Endothelial cell of umbilical vein (primary cell): ENCODE measurements at regions not wholly inside any gene's neighbourhood (a gene's known extent, or its start where the extent isn't known, plus 50 kb on each side); places are given as distances from the start of the nearest gene placed in this dataset.

Source experiments
- BruUV-seq: library from RNA; stranded (reverse); fragments of 400-500 nt; replicated peaks from 2 replicates; lab custom pipeline; 2021; lab: Mats Ljungman, UMichigan
- CTCF ChIA-PET: fragments of 300-600, 350-600 bp; sonication (Branson Sonifier 250); formaldehyde crosslinking; loops from one replicate; lab custom pipeline; 2021; ENCODE audit warnings: antibody characterized with exemption, inconsistent platforms; lab: Charles Lee
- POLR2A ChIA-PET: fragments of 300-600, 350-600 bp; sonication (Branson Sonifier 250); formaldehyde crosslinking; loops from one replicate; lab custom pipeline; 2021; ENCODE audit warnings: antibody characterized with exemption, inconsistent platforms; lab: Charles Lee
- DNase-seq: peaks from one replicate; pipeline ENCODE4 v3.0.0-alpha.2; 2011; ENCODE audit warnings: low read depth, low spot score
- FAIRE-seq: peaks from 2 replicates; lab custom pipeline; 2011; peaks lifted over from hg19 to GRCh38; lab: Jason Lieb, UNC
- H2AFZ ChIP-seq: 2 replicates; pipeline ENCODE4 v1.6.0; 2012; ENCODE audit warnings: low read depth, low read length, control low read depth, inconsistent platforms
- H3K27ac ChIP-seq: 2 replicates; pipeline ENCODE4 v1.5.1; 2011; ENCODE audit warnings: low read depth, mild to moderate bottlenecking, control low read depth, low read length, moderate library complexity; ENCODE audit not compliant: insufficient read depth
- H3K27me3 ChIP-seq, 2 experiments: 2 replicates each; pipeline versions ENCODE4 v1.6.0 to v1.6.1; 2011; ENCODE audit warnings: low read length in 2 of 2, mixed read lengths in 1 of 2; ENCODE audit not compliant: control insufficient read depth in 2 of 2, insufficient read depth in 2 of 2
- H3K36me3 ChIP-seq, 2 experiments: 2 replicates in 1 of 2; 3 replicates in 1 of 2; pipeline ENCODE4 v1.5.1; 2011; ENCODE audit warnings: low read length in 2 of 2, mild to moderate bottlenecking in 1 of 2, moderate library complexity in 1 of 2; ENCODE audit not compliant: control insufficient read depth in 2 of 2, insufficient read depth in 2 of 2; ENCODE audit errors: extremely low read depth in 1 of 2
- H3K4me1 ChIP-seq: 3 replicates; pipeline ENCODE4 v1.5.1; 2011; ENCODE audit warnings: mild to moderate bottlenecking, low read length; ENCODE audit not compliant: control insufficient read depth, insufficient read depth; ENCODE audit errors: extremely low read depth
- H3K4me2 ChIP-seq: 2 replicates; pipeline ENCODE4 v1.6.1; 2011; ENCODE audit warnings: low read length, control low read depth, mixed read lengths; ENCODE audit not compliant: insufficient read depth
- H3K4me3 ChIP-seq, 3 experiments: fragments of 200-600 bp in 1 of 3; sonication (generic), shearing (Covaris generic) in 1 of 3; replicated peaks in 1 of 3; 2 replicates each; pipeline ENCODE4 v1.5.1; 2011 to 2016; ENCODE audit warnings: control low read depth in 3 of 3, low read length in 3 of 3, mild to moderate bottlenecking in 2 of 3, inconsistent platforms in 1 of 3, low read depth in 1 of 3, moderate library complexity in 1 of 3; ENCODE audit not compliant: insufficient read depth in 1 of 3
- H3K79me2 ChIP-seq: 2 replicates; pipeline ENCODE4 v1.6.0; 2012; ENCODE audit warnings: low read length, inconsistent platforms; ENCODE audit not compliant: control insufficient read depth, insufficient read depth
- H3K9ac ChIP-seq: replicated peaks from 2 replicates; pipeline ENCODE3; 2011; ENCODE audit warnings: low read length, control low read depth; ENCODE audit not compliant: insufficient read depth; ENCODE audit errors: extremely low read depth
- H3K9me1 ChIP-seq: replicated peaks from 3 replicates; pipeline ENCODE4 v1.6.0; 2011; ENCODE audit warnings: mild to moderate bottlenecking, low read length; ENCODE audit not compliant: control insufficient read depth, insufficient read depth; ENCODE audit errors: extremely low read depth
- H3K9me3 ChIP-seq: replicated peaks from 2 replicates; pipeline ENCODE4 v1.5.1; 2012; ENCODE audit warnings: low read length, inconsistent platforms; ENCODE audit not compliant: control insufficient read depth, insufficient read depth
- H4K20me1 ChIP-seq: replicated peaks from 2 replicates; pipeline ENCODE3; 2011; ENCODE audit warnings: mild to moderate bottlenecking, low read length; ENCODE audit not compliant: control insufficient read depth, insufficient read depth; ENCODE audit errors: extremely low read depth
- CTCF ChIP-seq, 2 donors: IDR thresholded peaks; 1 replicate in 1 of 2; 2 replicates in 1 of 2; pipeline ENCODE4 v1.5.1; 2011; ENCODE audit warnings: low read length in 2 of 2, mild to moderate bottlenecking in 2 of 2, moderate library complexity in 2 of 2, control low read depth in 1 of 2, inconsistent platforms in 1 of 2, low read depth in 1 of 2; ENCODE audit not compliant: insufficient read depth in 1 of 2; ENCODE audit errors: extremely low read depth in 1 of 2
- EZH2 ChIP-seq: IDR thresholded peaks from 2 replicates; pipeline ENCODE4 v1.6.1; 2012; ENCODE audit warnings: borderline replicate concordance, low read depth, mild to moderate bottlenecking, moderate library complexity, low read length, inconsistent platforms; ENCODE audit not compliant: severe bottlenecking
- FOS ChIP-seq: IDR thresholded peaks from 2 replicates; pipeline ENCODE4 v1.6.1; 2011; ENCODE audit warnings: mild to moderate bottlenecking, low read length, moderate library complexity, borderline replicate concordance; ENCODE audit not compliant: insufficient read depth
- GATA2 ChIP-seq: IDR thresholded peaks from 2 replicates; pipeline ENCODE4 v1.7.0; 2011; ENCODE audit warnings: low read depth, mild to moderate bottlenecking, moderate library complexity, mixed read lengths, low read length; ENCODE audit not compliant: insufficient read length, insufficient read depth
- JUN ChIP-seq: IDR thresholded peaks from 2 replicates; pipeline ENCODE4 v1.6.1; 2011; ENCODE audit warnings: borderline replicate concordance, low read depth; ENCODE audit not compliant: insufficient read length, insufficient read depth
- MYC ChIP-seq: IDR thresholded peaks from one replicate; pipeline ENCODE4 v1.6.1; 2011; ENCODE audit warnings: mild to moderate bottlenecking, low read depth, low read length
- POLR2A ChIP-seq: IDR thresholded peaks from 2 replicates; pipeline ENCODE4 v1.6.1; 2012; ENCODE audit warnings: low read depth, mild to moderate bottlenecking, control low read depth, low read length
- POLR2AphosphoS5 ChIP-seq: IDR thresholded peaks from 2 replicates; pipeline ENCODE4 v1.6.1; 2012; ENCODE audit warnings: low read depth, mild to moderate bottlenecking, control low read depth, low read length, moderate library complexity; ENCODE audit not compliant: insufficient read depth
- dilution Hi-C: fragments of 300-500 bp; cut with MboI; formaldehyde crosslinking; loops from one replicate; pipeline ENCODE4 v1.15.0; 2019; ENCODE audit warnings: low sequenced_read_pairs; ENCODE audit not compliant: extremely low pct_ligation_motif_present
- intact Hi-C: fragments of 100-400 bp; cut with micrococcal nuclease; formaldehyde crosslinking; loops from one replicate; pipeline ENCODE4 v1.10.0; 2022
- TF ChIP-seq, protein P1 (sequence below): IDR thresholded peaks from 2 replicates; pipeline ENCODE4 v1.6.1; 2011; ENCODE audit not compliant: insufficient read depth, insufficient read length

DNA sequence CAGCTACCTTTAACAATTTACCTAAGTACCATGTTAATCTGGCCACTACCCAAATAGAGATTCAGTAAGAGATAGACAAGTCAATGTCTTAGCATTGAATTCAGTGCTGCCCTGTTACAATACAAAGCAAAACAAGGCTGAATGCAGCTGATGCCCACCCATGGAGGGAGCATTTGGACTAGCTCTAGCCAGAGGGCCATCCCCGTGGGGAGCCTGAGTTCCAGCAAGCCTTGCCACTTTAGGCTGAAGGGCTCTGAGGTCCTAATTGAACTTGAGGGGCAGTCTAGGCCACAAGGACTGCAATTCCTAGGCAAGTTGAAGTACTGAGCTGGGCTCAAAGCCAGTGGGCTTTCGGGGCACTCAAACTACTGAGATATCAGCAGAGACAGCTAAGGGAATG, 265.9 kb downstream of the EFHB start:
- no peak overlapping the region for H2AFZ ChIP-seq
- no peaks in the 10 kb centered on the region for H3K9me1 ChIP-seq
- peaks cover 9% of the 10 kb centered on the region for H3K9me3 ChIP-seq
- intact Hi-C loops = no loop called here
- no peak overlapping the region for H3K4me3 ChIP-seq
- POLR2A ChIA-PET = no interaction called here
- no peaks in the 10 kb centered on the region for H3K79me2 ChIP-seq
- H3K27me3 ChIP-seq = no peaks in the 10 kb centered on the region
- no peaks in the 10 kb centered on the region for H3K36me3 ChIP-seq
- FAIRE-seq (no peak), DNase-seq (no peak)
- no peak for TF ChIP-seq FOS
- TF ChIP-seq POLR2A = no peak
- no peak for TF ChIP-seq GATA2
- TF ChIP-seq POLR2AphosphoS5 = no peak
- no peak for TF ChIP-seq EZH2
- no peak for TF ChIP-seq MYC
- TF ChIP-seq, protein P1, sequence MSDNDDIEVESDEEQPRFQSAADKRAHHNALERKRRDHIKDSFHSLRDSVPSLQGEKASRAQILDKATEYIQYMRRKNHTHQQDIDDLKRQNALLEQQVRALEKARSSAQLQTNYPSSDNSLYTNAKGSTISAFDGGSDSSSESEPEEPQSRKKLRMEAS = no peak
- no peak for TF ChIP-seq JUN
- no peak for TF ChIP-seq CTCF (IDR thresholded peaks at IDR 0.05; ENCODE audit: extremely low read depth in 1 of 2, insufficient read depth in 1 of 2, low read depth in 1 of 2, low read length in 2 of 2)
- H3K27ac ChIP-seq = no peak overlapping the region
- no peaks in the 10 kb centered on the region for H3K4me1 ChIP-seq
- H4K20me1 ChIP-seq = no peaks in the 10 kb centered on the region
- no TSS peak for BruUV-seq
- no peak overlapping the region for H3K4me2 ChIP-seq
- CTCF ChIA-PET = no interaction called here
- dilution Hi-C loops = no loop called here
- H3K9ac ChIP-seq = no peak overlapping the region
